GM12878 (cell line): ENCODE measurements at regions not wholly inside any gene's neighbourhood (a gene's known extent, or its start where the extent isn't known, plus 50 kb on each side); places are given as distances from the start of the nearest gene placed in this dataset.

ENCODE experiments used
- ATAC-seq: fragments of 200-7000 bp; cut with Tn5 transposase; 3 replicates; pipeline ENCODE4 v1.9.1; 2020; ENCODE audit warnings: mild to moderate bottlenecking, moderate library complexity
- BruUV-seq: library from RNA; stranded (reverse); fragments of 400-500 nt; replicated peaks from 2 replicates; lab custom pipeline; 2021; lab: Mats Ljungman, UMichigan
- CTCF ChIA-PET: fragments of 300-600 bp; sonication (Branson Sonifier 250); formaldehyde crosslinking; extraction: SDS; loops from one replicate; lab custom pipeline; 2021; ENCODE audit warnings: inconsistent platforms; lab: Yijun Ruan, JAX
- POLR2A ChIA-PET: fragments of 350-600 bp; formaldehyde crosslinking; extraction: SDS; loops from one replicate; lab custom pipeline; 2021; ENCODE audit warnings: inconsistent platforms; lab: Charles Lee
- RAD21 ChIA-PET: fragments of 300-600 bp; sonication (Branson Sonifier 250); formaldehyde crosslinking; loops from one replicate; lab custom pipeline; 2023; ENCODE audit warnings: antibody characterized with exemption; ENCODE audit not compliant: unreplicated experiment; lab: Charles Lee
- SMC1A ChIA-PET: fragments of 300-600 bp; sonication (Branson Sonifier 250); formaldehyde crosslinking; loops from one replicate; lab custom pipeline; 2023; ENCODE audit not compliant: unreplicated experiment, uncharacterized antibody; lab: Charles Lee
- DNase-seq: peaks from one replicate; pipeline ENCODE4 v3.0.0-alpha.2; 2011; ENCODE audit warnings: low read depth, low spot score
- FAIRE-seq: peaks from 3 replicates; lab custom pipeline; 2011; peaks lifted over from hg19 to GRCh38; lab: Jason Lieb, UNC
- H2AFZ ChIP-seq: 2 replicates; pipeline ENCODE4 v1.6.0; 2011; ENCODE audit warnings: low read depth, low read length, control low read depth; ENCODE audit not compliant: control insufficient read depth
- H3K27ac ChIP-seq: 2 replicates; pipeline ENCODE4 v1.5.1; 2011; ENCODE audit warnings: control low read depth; ENCODE audit not compliant: control insufficient read depth, insufficient read depth
- H3K27me3 ChIP-seq, 2 experiments: replicated peaks in 1 of 2; 2 replicates each; pipeline versions ENCODE4 v1.6.0 to v1.6.1; 2011; ENCODE audit warnings: low read length in 1 of 2; ENCODE audit not compliant: control insufficient read depth in 2 of 2, insufficient read depth in 2 of 2
- H3K36me3 ChIP-seq, 2 experiments: 2 replicates each; pipeline ENCODE4 v1.5.1; 2011; ENCODE audit warnings: low read length in 1 of 2; ENCODE audit not compliant: control insufficient read depth in 2 of 2, insufficient read depth in 2 of 2
- H3K4me1 ChIP-seq: 2 replicates; pipeline ENCODE4 v1.6.1; 2011; ENCODE audit warnings: mild to moderate bottlenecking, low read length, moderate library complexity, mixed read lengths; ENCODE audit not compliant: control insufficient read depth, insufficient read depth
- H3K4me2 ChIP-seq: 2 replicates; pipeline ENCODE4 v1.6.0; 2011; ENCODE audit warnings: control low read depth; ENCODE audit not compliant: control insufficient read depth, insufficient read depth
- H3K4me3 ChIP-seq: fragments of 200-600 bp; sonication (generic); 2 replicates; pipeline ENCODE4 v1.5.1; 2016
- H3K79me2 ChIP-seq: 2 replicates; pipeline ENCODE4 v1.6.0; 2011; ENCODE audit warnings: low read length; ENCODE audit not compliant: control insufficient read depth, insufficient read depth
- H3K9ac ChIP-seq: 2 replicates; pipeline ENCODE4 v1.8.0; 2011; ENCODE audit warnings: low read length, control low read depth, mixed read lengths; ENCODE audit not compliant: control insufficient read depth, insufficient read depth
- H3K9me3 ChIP-seq: replicated peaks from 3 replicates; pipeline ENCODE4 v1.5.1; 2011; ENCODE audit warnings: mild to moderate bottlenecking, low read length; ENCODE audit not compliant: control insufficient read depth, insufficient read depth
- H4K20me1 ChIP-seq: 2 replicates; pipeline ENCODE4 v1.6.0; 2011; ENCODE audit not compliant: control insufficient read depth, insufficient read depth
- ASH2L ChIP-seq: fragments of 300-600, 200-600 bp; sonication (generic); IDR thresholded peaks from 2 replicates; pipeline ENCODE4 v1.6.1; 2017; ENCODE audit warnings: low read depth, mild to moderate bottlenecking, borderline replicate concordance
- ATF2 ChIP-seq: IDR thresholded peaks from 2 replicates; pipeline ENCODE4 v1.6.1; 2012; ENCODE audit warnings: low read length, inconsistent platforms
- CBFB ChIP-seq: IDR thresholded peaks from 2 replicates; pipeline ENCODE4 v1.6.1; 2016; ENCODE audit warnings: antibody characterized with exemption, low read depth
- CBX3 ChIP-seq: fragments of 200-600 bp; sonication (generic); IDR thresholded peaks from 2 replicates; pipeline ENCODE4 v1.6.1; 2016; ENCODE audit warnings: low read depth, borderline replicate concordance
- CTCF ChIP-seq, 3 experiments: IDR thresholded peaks in 2 of 3; conservative IDR thresholded peaks in 1 of 3; 2 replicates each; pipeline ENCODE4 v1.5.1; 2011; ENCODE audit warnings: low read depth in 3 of 3, low read length in 3 of 3, mild to moderate bottlenecking in 3 of 3, control low read depth in 2 of 3, moderate library complexity in 2 of 3, inconsistent platforms in 1 of 3, mixed read lengths in 1 of 3; ENCODE audit not compliant: control insufficient read depth in 2 of 3, insufficient read depth in 1 of 3; ENCODE audit errors: extremely low read depth in 1 of 3
- E4F1 ChIP-seq: fragments of 450-650 bp; IDR thresholded peaks from 2 replicates; pipeline ENCODE4 v1.6.1; 2018; ENCODE audit warnings: borderline replicate concordance, mild to moderate bottlenecking; ENCODE audit not compliant: partially characterized antibody
- GABPA ChIP-seq: IDR thresholded peaks from 2 replicates; pipeline ENCODE4 v1.6.1; 2014; ENCODE audit warnings: antibody characterized with exemption, low read depth, mild to moderate bottlenecking, inconsistent platforms
- HDAC2 ChIP-seq: fragments of 200-600 bp; sonication (generic); IDR thresholded peaks from 2 replicates; pipeline ENCODE4 v1.6.1; 2017
- JUNB ChIP-seq: IDR thresholded peaks from 2 replicates; pipeline ENCODE4 v1.6.1; 2016; ENCODE audit warnings: antibody characterized with exemption, mild to moderate bottlenecking
- LARP7 ChIP-seq: fragments of 450-650 bp; IDR thresholded peaks from 2 replicates; pipeline ENCODE4 v1.6.1; 2017; ENCODE audit warnings: mild to moderate bottlenecking
- PML ChIP-seq: IDR thresholded peaks from 2 replicates; pipeline ENCODE4 v1.6.1; 2012; ENCODE audit warnings: low read length, inconsistent platforms
- RAD21 ChIP-seq: IDR thresholded peaks from 2 replicates; pipeline ENCODE4 v1.6.1; 2011; ENCODE audit warnings: mild to moderate bottlenecking, low read depth, low read length, moderate library complexity; ENCODE audit not compliant: insufficient read depth
- RCOR1 ChIP-seq: conservative IDR thresholded peaks from 2 replicates; pipeline ENCODE4 v1.6.1; 2012; ENCODE audit warnings: low read depth, low read length, improper control_type of control experiment
- SMC3 ChIP-seq: IDR thresholded peaks from 2 replicates; pipeline ENCODE4 v1.6.1; 2011; ENCODE audit warnings: low read length, improper control_type of control experiment, borderline replicate concordance
- ZBTB40 ChIP-seq: fragments of 450-650 bp; IDR thresholded peaks from 2 replicates; pipeline ENCODE4 v1.6.1; 2016; ENCODE audit warnings: mild to moderate bottlenecking, moderate library complexity, borderline replicate concordance
- WGBS: methylation state at CpG from one replicate; pipeline ENCODE4 v1.1.6; 2016; ENCODE audit warnings: low lambda C conversion rate; ENCODE audit not compliant: insufficient replicate concordance, insufficient coverage; ENCODE audit errors: missing lambda C conversion rate; 5-methylcytosine and 5-hydroxymethylcytosine counted together
- in situ Hi-C: fragments of 300-500 bp; cut with MboI; formaldehyde crosslinking; loops from 9 replicates; pipeline ENCODE4 v1.14.3; 2018; ENCODE audit warnings: mixed read lengths
- intact Hi-C: fragments of 100-400 bp; cut with micrococcal nuclease; formaldehyde crosslinking; loops from one replicate; pipeline ENCODE4 v1.14.2; 2022; ENCODE audit not compliant: unreplicated experiment

GRCh38 chr12:124224535-124225110, 70.3 kb upstream of the RFLNA start:
- DNase-seq (no peak), FAIRE-seq (no peak), ATAC-seq (no peak)
- H3K27me3 ChIP-seq, result 0 out of 4 replicates have a peak, but pooled peaks cover 0 to 1% of the 10 kb centered on the region in 2 experiments
- H2AFZ ChIP-seq, result no peak overlapping the region
- no peaks in the 10 kb centered on the region for H3K36me3 ChIP-seq
- no peak overlapping the region for H3K9ac ChIP-seq
- H3K4me1 ChIP-seq, result no peaks in the 10 kb centered on the region
- no TSS peak for BruUV-seq
- no peak overlapping the region for H3K4me2 ChIP-seq
- H3K4me3 ChIP-seq, result no peak overlapping the region
- RAD21 ChIA-PET, result interaction anchor here (0.6 kb wide), 1 partner anchor 195 kb away, joined by 3 read pairs; no protein-coding TSS in a partner anchor
- H3K27ac ChIP-seq, result no peak overlapping the region
- in situ Hi-C loops, result no loop called here
- no peaks in the 10 kb centered on the region for H3K79me2 ChIP-seq
- CTCF ChIA-PET, result no interaction called here
- 43% methylated on average over 19 of the region's 19 CpGs for WGBS
- SMC1A ChIA-PET, result interaction anchor here (0.6 kb wide), 1 partner anchor 119 kb away, joined by 3 read pairs; no protein-coding TSS in a partner anchor
- H4K20me1 ChIP-seq, result no peaks in the 10 kb centered on the region
- POLR2A ChIA-PET, result no interaction called here
- intact Hi-C loops, result no loop called here
- H3K9me3 ChIP-seq, result no peaks in the 10 kb centered on the region; the same call in 2 of the 3 replicates
- TF ChIP-seq JUNB, result no peak
- TF ChIP-seq RAD21, result no peak
- TF ChIP-seq CTCF (IDR thresholded peaks at IDR 0.05 in 2 of 3, conservative IDR thresholded peaks at IDR 0.05 in 1 of 3; ENCODE audit: control insufficient read depth in 2 of 3, extremely low read depth in 1 of 3, insufficient read depth in 1 of 3, low read depth in 3 of 3, low read length in 3 of 3), result no peak
- TF ChIP-seq RCOR1, result no peak
- TF ChIP-seq SMC3, result no peak
- TF ChIP-seq GABPA, result no peak
- no peak for TF ChIP-seq LARP7
- no peak for TF ChIP-seq ASH2L
- TF ChIP-seq PML, result no peak
- TF ChIP-seq HDAC2, result no peak
- no peak for TF ChIP-seq CBX3
- TF ChIP-seq ATF2, result no peak
- TF ChIP-seq CBFB, result no peak
- TF ChIP-seq ZBTB40, result no peak
- TF ChIP-seq E4F1, result no peak
